ENCODE measurements at regions not wholly inside any gene's neighbourhood (a gene's known extent, or its start where the extent isn't known, plus 50 kb on each side); places are given as distances from the start of the nearest gene placed in this dataset.

GRCh38 chr20:48066851-48067250 is 281.6 kb upstream of the SULF2 start:
- TF ChIP-seq FOXM1 (IDR thresholded peaks at IDR 0.05; ENCODE audit: borderline replicate concordance, low read depth) (no peak), RAD21 (IDR thresholded peaks at IDR 0.05; ENCODE audit: low read depth) (no peak), EP300 (IDR thresholded peaks at IDR 0.05; ENCODE audit: borderline replicate concordance) (no peak), YY1 (IDR thresholded peaks at IDR 0.05; ENCODE audit: low read depth) (no peak), USF1 (IDR thresholded peaks at IDR 0.05) (no peak), CREB1 (IDR thresholded peaks at IDR 0.05; ENCODE audit: low read depth) (no peak), TAF1 (IDR thresholded peaks at IDR 0.05; ENCODE audit: low read depth) (no peak), TEAD4 (IDR thresholded peaks at IDR 0.05) (no peak), TCF12 (IDR thresholded peaks at IDR 0.05; ENCODE audit: low read depth) (no peak), REST (IDR thresholded peaks at IDR 0.05; ENCODE audit: low read depth) (no peak), CEBPB (IDR thresholded peaks at IDR 0.05) (no peak), EGR1 (IDR thresholded peaks at IDR 0.05) (no peak), MAX (IDR thresholded peaks at IDR 0.05) (no peak), NFIC (IDR thresholded peaks at IDR 0.05) (no peak), ZBTB7A (IDR thresholded peaks at IDR 0.05; ENCODE audit: low read depth) (no peak)

GRCh38 chr20:48066246-48066645 is 281.0 kb upstream of the SULF2 start:
- TF ChIP-seq YY1 (IDR thresholded peaks at IDR 0.05; ENCODE audit: low read depth) (no peak), FOXM1 (IDR thresholded peaks at IDR 0.05; ENCODE audit: borderline replicate concordance, low read depth) (no peak), REST (IDR thresholded peaks at IDR 0.05; ENCODE audit: low read depth) (no peak), RAD21 (IDR thresholded peaks at IDR 0.05; ENCODE audit: low read depth) (no peak), TAF1 (IDR thresholded peaks at IDR 0.05; ENCODE audit: low read depth) (no peak), CEBPB (IDR thresholded peaks at IDR 0.05) (no peak), ZBTB7A (IDR thresholded peaks at IDR 0.05; ENCODE audit: low read depth) (no peak), NFIC (IDR thresholded peaks at IDR 0.05) (no peak), CREB1 (IDR thresholded peaks at IDR 0.05; ENCODE audit: low read depth) (no peak), USF1 (IDR thresholded peaks at IDR 0.05) (no peak), TEAD4 (IDR thresholded peaks at IDR 0.05) (no peak), EGR1 (IDR thresholded peaks at IDR 0.05) (no peak), MAX (IDR thresholded peaks at IDR 0.05) (no peak)

- TF ChIP-seq TEAD4 (IDR thresholded peaks at IDR 0.05) = no peak
- TF ChIP-seq NFIC (IDR thresholded peaks at IDR 0.05) = no peak
- TF ChIP-seq RAD21 (IDR thresholded peaks at IDR 0.05; ENCODE audit: low read depth) = no peak
- no peak for TF ChIP-seq MAX (IDR thresholded peaks at IDR 0.05)
- TF ChIP-seq TCF12 (IDR thresholded peaks at IDR 0.05; ENCODE audit: low read depth) = no peak
- TF ChIP-seq YY1 (IDR thresholded peaks at IDR 0.05; ENCODE audit: low read depth) = no peak
- no peak for TF ChIP-seq USF1 (IDR thresholded peaks at IDR 0.05)
- TF ChIP-seq FOXM1 (IDR thresholded peaks at IDR 0.05; ENCODE audit: borderline replicate concordance, low read depth) = no peak
- TF ChIP-seq REST (IDR thresholded peaks at IDR 0.05; ENCODE audit: low read depth) = no peak
- no peak for TF ChIP-seq EP300 (IDR thresholded peaks at IDR 0.05; ENCODE audit: borderline replicate concordance)
- no peak for TF ChIP-seq CREB1 (IDR thresholded peaks at IDR 0.05; ENCODE audit: low read depth)
These were observed 280.6 kb upstream of the SULF2 start for GRCh38 chr20:48065833-48066232.

- TF ChIP-seq YY1 (IDR thresholded peaks at IDR 0.05; ENCODE audit: low read depth) (no peak), MAX (IDR thresholded peaks at IDR 0.05) (no peak), RAD21 (IDR thresholded peaks at IDR 0.05; ENCODE audit: low read depth) (no peak), REST (IDR thresholded peaks at IDR 0.05; ENCODE audit: low read depth) (no peak), FOXM1 (IDR thresholded peaks at IDR 0.05; ENCODE audit: borderline replicate concordance, low read depth) (no peak), EP300 (IDR thresholded peaks at IDR 0.05; ENCODE audit: borderline replicate concordance) (no peak), ZBTB7A (IDR thresholded peaks at IDR 0.05; ENCODE audit: low read depth) (no peak), TEAD4 (IDR thresholded peaks at IDR 0.05) (no peak), CREB1 (IDR thresholded peaks at IDR 0.05; ENCODE audit: low read depth) (no peak), TCF12 (IDR thresholded peaks at IDR 0.05; ENCODE audit: low read depth) (no peak), NFIC (IDR thresholded peaks at IDR 0.05) (no peak)
These were observed 279.6 kb upstream of the SULF2 start for GRCh38 chr20:48064929-48065328.

All from Ishikawa (cell line).